Hepatocyte (in vitro differentiated cells): ENCODE measurements at regions not wholly inside any gene's neighbourhood (a gene's known extent, or its start where the extent isn't known, plus 50 kb on each side); places are given as distances from the start of the nearest gene placed in this dataset.

ENCODE experiments used
- DNase-seq: peaks from one replicate; pipeline ENCODE4 v3.0.0-alpha.2; 2016; ENCODE audit warnings: low spot score
- H2AFZ ChIP-seq: fragments of 200-600 bp; sonication (generic); 2 replicates; pipeline ENCODE4 v1.6.0; 2016; ENCODE audit warnings: antibody characterized with exemption, mild to moderate bottlenecking
- H3K27ac ChIP-seq: fragments of 200-600 bp; sonication (generic); 2 replicates; pipeline ENCODE4 v1.5.1; 2016; ENCODE audit warnings: mild to moderate bottlenecking
- H3K27me3 ChIP-seq: fragments of 200-600 bp; sonication (generic); 2 replicates; pipeline ENCODE4 v1.6.1; 2016
- H3K36me3 ChIP-seq: fragments of 200-600 bp; sonication (generic); replicated peaks from 2 replicates; pipeline ENCODE4 v1.5.1; 2016; ENCODE audit warnings: low read depth; ENCODE audit not compliant: insufficient read depth
- H3K4me1 ChIP-seq: fragments of 200-600 bp; sonication (generic); 2 replicates; pipeline ENCODE4 v1.5.1; 2016; ENCODE audit warnings: mild to moderate bottlenecking, moderate library complexity; ENCODE audit not compliant: insufficient read depth
- H3K4me2 ChIP-seq: fragments of 200-600 bp; sonication (generic); 2 replicates; pipeline ENCODE4 v1.6.0; 2016
- H3K4me3 ChIP-seq: fragments of 200-600 bp; sonication (generic); 2 replicates; pipeline ENCODE4 v1.5.1; 2016; ENCODE audit warnings: mild to moderate bottlenecking
- H3K79me2 ChIP-seq: fragments of 200-600 bp; sonication (generic); 2 replicates; pipeline ENCODE4 v1.6.0; 2017; ENCODE audit warnings: mild to moderate bottlenecking
- H3K9me2 ChIP-seq: fragments of 200-600 bp; sonication (generic); replicated peaks from 2 replicates; pipeline ENCODE4 v1.6.0; 2017; ENCODE audit warnings: mild to moderate bottlenecking; ENCODE audit not compliant: insufficient read depth
- H3K9me3 ChIP-seq: fragments of 200-600 bp; sonication (generic); 2 replicates; pipeline ENCODE4 v1.5.1; 2016; ENCODE audit warnings: low read depth, mild to moderate bottlenecking
- H4K20me1 ChIP-seq: fragments of 200-600 bp; sonication (generic); 2 replicates; pipeline ENCODE4 v1.6.0; 2016; ENCODE audit warnings: mild to moderate bottlenecking; ENCODE audit not compliant: insufficient read depth, poor library complexity, severe bottlenecking
- EZH2 ChIP-seq: fragments of 200-600 bp; sonication (generic); IDR thresholded peaks from 2 replicates; pipeline ENCODE4 v1.6.1; 2016; ENCODE audit warnings: antibody characterized with exemption, mild to moderate bottlenecking, borderline replicate concordance
- EZH2phosphoT487 ChIP-seq: fragments of 200-600 bp; sonication (generic); IDR thresholded peaks from one replicate; pipeline ENCODE4 v1.6.1; 2018; ENCODE audit warnings: antibody characterized with exemption, mild to moderate bottlenecking, low read depth, moderate library complexity; ENCODE audit not compliant: unreplicated experiment, severe bottlenecking
- whole genome bisulfite sequencing: methylation state at CpG from one replicate; pipeline ENCODE4 v1.1.6; 2016; ENCODE audit warnings: low lambda C conversion rate; ENCODE audit errors: missing lambda C conversion rate; 5-methylcytosine and 5-hydroxymethylcytosine counted together
- TF ChIP-seq, protein P1 (sequence below): fragments of 200-600 bp; sonication (generic); IDR thresholded peaks from 2 replicates; pipeline ENCODE4 v1.5.1; 2016; ENCODE audit warnings: antibody characterized with exemption, mild to moderate bottlenecking; ENCODE audit not compliant: poor library complexity

DNA sequence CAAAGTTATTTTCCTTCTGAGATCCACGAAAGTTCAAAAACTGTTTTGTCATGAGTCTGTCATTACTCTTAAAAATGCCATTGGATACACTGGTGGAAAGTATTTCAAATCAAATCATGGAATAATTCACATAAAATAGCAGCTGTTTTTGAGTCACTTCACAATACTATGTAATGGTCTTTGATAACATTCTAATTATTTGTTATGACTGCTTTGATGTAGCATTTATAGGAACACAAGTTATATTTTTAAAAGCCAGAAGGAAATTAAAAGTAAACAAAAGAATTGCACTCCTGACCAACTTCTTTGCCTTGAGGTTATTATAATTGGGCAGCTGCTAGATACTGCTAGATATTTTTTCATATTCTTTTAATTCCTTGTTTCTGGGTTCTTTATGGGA, 473.2 kb downstream of the CCER1 start:
- no peak overlapping the region for H3K27ac ChIP-seq
- H3K4me2 ChIP-seq: no peak overlapping the region
- H3K4me1 ChIP-seq: no peaks in the 10 kb centered on the region
- H4K20me1 ChIP-seq: no peaks in the 10 kb centered on the region
- no peak for DNase-seq
- TF ChIP-seq EZH2phosphoT487: no peak
- TF ChIP-seq, protein P1, sequence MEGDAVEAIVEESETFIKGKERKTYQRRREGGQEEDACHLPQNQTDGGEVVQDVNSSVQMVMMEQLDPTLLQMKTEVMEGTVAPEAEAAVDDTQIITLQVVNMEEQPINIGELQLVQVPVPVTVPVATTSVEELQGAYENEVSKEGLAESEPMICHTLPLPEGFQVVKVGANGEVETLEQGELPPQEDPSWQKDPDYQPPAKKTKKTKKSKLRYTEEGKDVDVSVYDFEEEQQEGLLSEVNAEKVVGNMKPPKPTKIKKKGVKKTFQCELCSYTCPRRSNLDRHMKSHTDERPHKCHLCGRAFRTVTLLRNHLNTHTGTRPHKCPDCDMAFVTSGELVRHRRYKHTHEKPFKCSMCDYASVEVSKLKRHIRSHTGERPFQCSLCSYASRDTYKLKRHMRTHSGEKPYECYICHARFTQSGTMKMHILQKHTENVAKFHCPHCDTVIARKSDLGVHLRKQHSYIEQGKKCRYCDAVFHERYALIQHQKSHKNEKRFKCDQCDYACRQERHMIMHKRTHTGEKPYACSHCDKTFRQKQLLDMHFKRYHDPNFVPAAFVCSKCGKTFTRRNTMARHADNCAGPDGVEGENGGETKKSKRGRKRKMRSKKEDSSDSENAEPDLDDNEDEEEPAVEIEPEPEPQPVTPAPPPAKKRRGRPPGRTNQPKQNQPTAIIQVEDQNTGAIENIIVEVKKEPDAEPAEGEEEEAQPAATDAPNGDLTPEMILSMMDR: no peak
- no peak for TF ChIP-seq EZH2
- WGBS: 38% methylated on average over 1 of the region's 1 CpG
- no peaks in the 10 kb centered on the region for H3K27me3 ChIP-seq
- no peaks in the 10 kb centered on the region for H3K79me2 ChIP-seq
- no peak overlapping the region for H3K4me3 ChIP-seq
- no peak overlapping the region for H2AFZ ChIP-seq
- H3K9me3 ChIP-seq: no peaks in the 10 kb centered on the region
- H3K36me3 ChIP-seq: no peaks in the 10 kb centered on the region
- no peaks in the 10 kb centered on the region for H3K9me2 ChIP-seq

DNA sequence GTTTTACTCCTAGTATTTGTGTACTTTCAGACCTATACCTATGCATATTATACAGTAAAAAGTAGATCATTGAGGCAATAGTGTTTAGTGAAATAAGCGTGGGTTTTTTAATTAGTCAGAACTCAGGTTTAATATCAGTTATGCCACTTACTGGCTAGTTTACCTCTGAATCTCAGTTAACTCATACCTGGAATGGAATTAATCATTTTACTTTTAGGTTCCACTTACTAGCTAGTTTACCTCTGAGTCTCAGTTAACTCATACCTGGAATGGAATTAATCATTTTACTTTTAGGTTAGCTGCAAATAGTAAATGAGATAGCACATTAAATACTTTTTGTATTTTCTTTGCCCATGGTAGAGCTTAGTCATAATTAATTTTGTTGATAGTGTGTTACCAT, 475.7 kb downstream of the CCER1 start:
- DNase-seq: no peak
- TF ChIP-seq, protein P1: no peak
- TF ChIP-seq EZH2phosphoT487 (no peak), EZH2 (no peak)
- Histone ChIP-seq H3K4me1 (no peaks in the 10 kb centered on the region), H3K9me3 (no peaks in the 10 kb centered on the region), H3K79me2 (no peaks in the 10 kb centered on the region), H3K9me2 (no peaks in the 10 kb centered on the region), H3K4me3 (no peak overlapping the region), H2AFZ (no peak overlapping the region), H3K36me3 (no peaks in the 10 kb centered on the region), H4K20me1 (no peaks in the 10 kb centered on the region), H3K27ac (no peak overlapping the region), H3K4me2 (no peak overlapping the region), H3K27me3 (no peaks in the 10 kb centered on the region)
- WGBS: 82% methylated on average over 1 of the region's 1 CpG

DNA sequence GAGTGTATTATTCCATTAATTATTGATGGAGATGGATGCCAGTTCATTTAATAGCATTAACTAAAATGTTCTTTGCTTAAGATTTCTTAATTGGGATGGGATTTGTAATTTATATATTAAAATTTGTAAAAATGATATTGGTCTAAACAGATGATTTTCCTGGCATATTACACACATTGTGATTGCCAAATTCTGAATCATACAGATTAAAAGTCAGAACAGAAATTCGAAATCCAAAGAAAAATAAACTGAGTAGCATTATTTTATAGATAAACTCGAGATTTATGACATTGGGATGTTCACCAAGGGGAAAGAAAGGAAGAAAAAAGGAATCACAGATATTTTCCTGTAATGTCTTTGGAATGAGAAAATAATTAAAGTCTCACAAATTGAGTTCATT, 481.1 kb downstream of the CCER1 start:
- TF ChIP-seq, protein P1: no peak
- TF ChIP-seq EZH2phosphoT487 (no peak), EZH2 (no peak)
- H3K79me2 ChIP-seq: no peaks in the 10 kb centered on the region
- H3K36me3 ChIP-seq: no peaks in the 10 kb centered on the region
- H3K4me1 ChIP-seq: no peaks in the 10 kb centered on the region
- H3K27me3 ChIP-seq: no peaks in the 10 kb centered on the region
- H3K4me3 ChIP-seq: no peak overlapping the region
- no peaks in the 10 kb centered on the region for H4K20me1 ChIP-seq
- no peak overlapping the region for H2AFZ ChIP-seq
- no peak for DNase-seq
- H3K9me3 ChIP-seq: no peaks in the 10 kb centered on the region
- H3K27ac ChIP-seq: no peak overlapping the region
- no peaks in the 10 kb centered on the region for H3K9me2 ChIP-seq
- H3K4me2 ChIP-seq: no peak overlapping the region
- WGBS: 69% methylated on average over 2 of the region's 2 CpGs

DNA sequence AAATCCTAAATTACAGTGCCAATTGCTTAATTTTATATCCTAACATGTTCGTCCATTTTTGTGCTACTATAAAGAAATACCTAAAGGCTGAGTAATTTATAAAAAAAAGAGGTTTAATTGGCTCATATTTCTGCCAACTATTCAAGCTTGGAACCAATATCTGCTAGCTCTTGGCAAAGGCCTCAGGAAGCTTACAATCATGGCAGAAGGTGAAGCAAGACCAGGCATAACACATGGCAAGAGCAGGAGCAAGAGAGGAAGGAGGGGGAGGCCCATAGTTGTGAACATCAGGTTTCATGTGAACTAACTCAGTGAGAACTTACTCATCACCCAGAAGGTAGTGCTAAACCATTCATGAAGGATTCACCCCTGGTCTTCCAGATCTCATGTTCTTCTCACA, 494.3 kb downstream of the CCER1 start:
- H3K4me2 ChIP-seq: no peak overlapping the region
- H3K4me1 ChIP-seq: no peaks in the 10 kb centered on the region
- TF ChIP-seq EZH2: no peak
- TF ChIP-seq EZH2phosphoT487: no peak
- TF ChIP-seq, protein P1: no peak
- no peak overlapping the region for H2AFZ ChIP-seq
- no peaks in the 10 kb centered on the region for H3K9me2 ChIP-seq
- H3K36me3 ChIP-seq: no peaks in the 10 kb centered on the region
- H3K79me2 ChIP-seq: no peaks in the 10 kb centered on the region
- DNase-seq: no peak
- WGBS: 76% methylated on average over 1 of the region's 1 CpG
- H3K4me3 ChIP-seq: no peak overlapping the region
- no peak overlapping the region for H3K27ac ChIP-seq
- no peaks in the 10 kb centered on the region for H4K20me1 ChIP-seq
- no peaks in the 10 kb centered on the region for H3K9me3 ChIP-seq
- H3K27me3 ChIP-seq: no peaks in the 10 kb centered on the region
